Right lobe of liver (tissue), 4 donors: ENCODE measurements at regions not wholly inside any gene's neighbourhood (a gene's known extent, or its start where the extent isn't known, plus 50 kb on each side); places are given as distances from the start of the nearest gene placed in this dataset.

Source experiments
- CTCF ChIP-seq, 4 donors: fragments of 200-600 bp in 3 of 4; fragments of 450-650 bp in 1 of 4; IDR thresholded peaks; one replicate each; pipeline versions ENCODE4 v1.5.1 to v1.8.0; 2016 to 2022; ENCODE audit warnings: antibody characterized with exemption in 4 of 4, mild to moderate bottlenecking in 2 of 4
- POLR2A ChIP-seq: fragments of 450-650 bp; IDR thresholded peaks from one replicate; pipeline ENCODE4 v1.6.1; 2017; ENCODE audit warnings: antibody characterized with exemption, mild to moderate bottlenecking
- donor health status: DM: no; HTN: no; CAD: no.
- donor health status: DM: no; HTN: no; CAD: no.
- donor health status: DM: no; HTN: yes; CAD: no.

- TF ChIP-seq CTCF (IDR thresholded peaks at IDR 0.05) (no peak), POLR2A (no peak)
Measured at GRCh38 chr4:149279776-149280175, 535.9 kb downstream of the IQCM start.
